H7 (cell line): ENCODE measurements at regions not wholly inside any gene's neighbourhood (a gene's known extent, or its start where the extent isn't known, plus 50 kb on each side); places are given as distances from the start of the nearest gene placed in this dataset.
"Not testable (repeated sequence)": the region's sequence is repeated elsewhere in the genome, so short reads cannot be mapped to it uniquely, and the experiment has no call there.

Experiments used
- DNase-seq: peaks from one replicate; pipeline ENCODE4 v3.0.0; 2012
- H3K27me3 ChIP-seq: 2 replicates; pipeline ENCODE4 v1.6.0; 2011; ENCODE audit warnings: mild to moderate bottlenecking, low read length; ENCODE audit not compliant: control insufficient read depth, insufficient read depth
- H3K36me3 ChIP-seq: replicated peaks from 2 replicates; pipeline ENCODE4 v1.5.1; 2011; ENCODE audit warnings: low read length; ENCODE audit not compliant: control insufficient read depth, insufficient read depth
- H3K4me3 ChIP-seq: 2 replicates; pipeline ENCODE4 v1.5.1; 2011; ENCODE audit warnings: low read depth, mild to moderate bottlenecking, control low read depth, low read length, moderate library complexity; ENCODE audit not compliant: insufficient read depth

GRCh38 chr2:2727876-2728511, 396.9 kb upstream of the MYT1L start:
- Histone ChIP-seq H3K4me3 (no peak overlapping the region), H3K36me3 (no peaks in the 10 kb centered on the region), H3K27me3 (no peaks in the 10 kb centered on the region)
- no peak for DNase-seq

GRCh38 chr2:2726163-2726562, 395.1 kb upstream of the MYT1L start:
- no peak for DNase-seq
- H3K36me3 ChIP-seq, result no peaks in the 10 kb centered on the region
- H3K4me3 ChIP-seq, result no peak overlapping the region
- H3K27me3 ChIP-seq, result no peaks in the 10 kb centered on the region

- Histone ChIP-seq H3K36me3 (no peaks in the 10 kb centered on the region), H3K27me3 (no peaks in the 10 kb centered on the region), H3K4me3 (no peak overlapping the region)
- DNase-seq, result no peak
Measured at GRCh38 chr2:2723064-2723463, 392.0 kb upstream of the MYT1L start.

- Histone ChIP-seq H3K4me3 (no peak overlapping the region), H3K36me3 (no peaks in the 10 kb centered on the region), H3K27me3 (no peaks in the 10 kb centered on the region)
- DNase-seq, result no peak
Measured at GRCh38 chr2:2721296-2721835, 390.3 kb upstream of the MYT1L start.

- H3K4me3 ChIP-seq, H3K36me3 ChIP-seq, DNase-seq, H3K27me3 ChIP-seq: not testable (repeated sequence)
Measured at GRCh38 chr2:2720806-2721205, 389.7 kb upstream of the MYT1L start.

GRCh38 chr2:2720351-2720750, 389.3 kb upstream of the MYT1L start:
- no peaks in the 10 kb centered on the region for H3K27me3 ChIP-seq
- no peak for DNase-seq
- H3K36me3 ChIP-seq, result no peaks in the 10 kb centered on the region
- no peak overlapping the region for H3K4me3 ChIP-seq

GRCh38 chr2:2719781-2720180, 388.7 kb upstream of the MYT1L start:
- Histone ChIP-seq H3K4me3 (no peak overlapping the region), H3K36me3 (no peaks in the 10 kb centered on the region), H3K27me3 (no peaks in the 10 kb centered on the region)
- no peak for DNase-seq

- Histone ChIP-seq H3K27me3 (no peaks in the 10 kb centered on the region), H3K36me3 (no peaks in the 10 kb centered on the region), H3K4me3 (no peak overlapping the region)
- DNase-seq, result no peak
Measured at GRCh38 chr2:2719015-2719414, 387.9 kb upstream of the MYT1L start.

- Histone ChIP-seq H3K4me3 (no peak overlapping the region), H3K36me3 (no peaks in the 10 kb centered on the region), H3K27me3 (no peaks in the 10 kb centered on the region)
- DNase-seq, result no peak
Measured at GRCh38 chr2:2717406-2717805, 386.3 kb upstream of the MYT1L start.

GRCh38 chr2:2716771-2717170, 385.7 kb upstream of the MYT1L start:
- Histone ChIP-seq H3K4me3 (no peak overlapping the region), H3K27me3 (no peaks in the 10 kb centered on the region), H3K36me3 (no peaks in the 10 kb centered on the region)
- no peak for DNase-seq

- DNase-seq, result no peak
- H3K4me3 ChIP-seq, result no peak overlapping the region
- H3K27me3 ChIP-seq, result no peaks in the 10 kb centered on the region
- no peaks in the 10 kb centered on the region for H3K36me3 ChIP-seq
Measured at GRCh38 chr2:2715036-2715818, 384.2 kb upstream of the MYT1L start.

GRCh38 chr2:2714408-2714807, 383.3 kb upstream of the MYT1L start:
- no peaks in the 10 kb centered on the region for H3K27me3 ChIP-seq
- H3K36me3 ChIP-seq, result no peaks in the 10 kb centered on the region
- no peak overlapping the region for H3K4me3 ChIP-seq
- DNase-seq, result no peak

- H3K4me3 ChIP-seq, result no peak overlapping the region
- no peaks in the 10 kb centered on the region for H3K36me3 ChIP-seq
- no peaks in the 10 kb centered on the region for H3K27me3 ChIP-seq
- DNase-seq, result no peak
Measured at GRCh38 chr2:2709431-2709770, 378.3 kb upstream of the MYT1L start.

GRCh38 chr2:2708575-2709430, 377.7 kb upstream of the MYT1L start:
- no peak for DNase-seq
- H3K36me3 ChIP-seq, result no peaks in the 10 kb centered on the region
- H3K27me3 ChIP-seq, result no peaks in the 10 kb centered on the region
- no peak overlapping the region for H3K4me3 ChIP-seq
